ENCODE measurements at regions not wholly inside any gene's neighbourhood (a gene's known extent, or its start where the extent isn't known, plus 50 kb on each side); places are given as distances from the start of the nearest gene placed in this dataset.

DNA sequence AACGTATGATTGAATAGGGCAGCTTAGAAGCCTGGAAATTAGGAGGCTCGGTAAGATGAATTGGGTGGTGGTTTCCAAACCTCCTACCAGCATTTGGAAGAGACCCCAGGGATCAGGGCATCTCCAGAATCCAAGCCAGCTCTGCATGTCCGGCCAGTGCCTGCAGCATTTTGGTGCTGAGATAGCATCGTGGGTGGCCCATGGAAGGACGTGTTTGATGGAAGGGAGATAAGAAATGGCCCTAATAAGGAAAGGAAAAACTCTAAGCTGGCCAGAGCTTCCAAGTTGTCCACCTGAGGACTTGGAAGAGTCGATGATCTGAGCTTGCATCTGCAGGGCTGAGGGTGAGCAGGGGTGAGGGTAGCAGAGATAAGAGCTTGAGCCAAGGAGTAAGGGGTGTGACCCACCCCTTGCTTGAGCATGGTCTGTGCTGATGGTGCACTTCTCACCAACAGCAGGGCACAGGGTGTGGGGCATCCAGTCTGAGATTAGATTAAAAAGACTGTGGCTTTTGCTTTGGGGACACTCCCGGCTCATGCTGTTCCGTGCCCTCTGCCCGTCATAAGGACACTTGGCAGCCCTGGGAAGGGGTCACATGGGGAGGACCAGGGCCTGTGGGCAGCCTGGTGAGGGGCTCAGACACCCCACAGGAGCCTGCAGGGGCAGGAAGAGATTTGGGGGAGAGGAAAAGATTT is 213.2 kb downstream of the ERMARD start:
- H2AFZ ChIP-seq: no peak overlapping the region
- H3K4me2 ChIP-seq: no peak overlapping the region
- H3K27ac ChIP-seq: no peak overlapping the region
- H3K27me3 ChIP-seq: no peaks in the 10 kb centered on the region
- no peaks in the 10 kb centered on the region for H4K20me1 ChIP-seq (ENCODE audit: insufficient read depth, poor library complexity, severe bottlenecking)
- 85% methylated on average over 9 of the region's 9 CpGs for WGBS (ENCODE audit: low lambda C conversion rate, missing lambda C conversion rate)
- TF ChIP-seq, protein P1, sequence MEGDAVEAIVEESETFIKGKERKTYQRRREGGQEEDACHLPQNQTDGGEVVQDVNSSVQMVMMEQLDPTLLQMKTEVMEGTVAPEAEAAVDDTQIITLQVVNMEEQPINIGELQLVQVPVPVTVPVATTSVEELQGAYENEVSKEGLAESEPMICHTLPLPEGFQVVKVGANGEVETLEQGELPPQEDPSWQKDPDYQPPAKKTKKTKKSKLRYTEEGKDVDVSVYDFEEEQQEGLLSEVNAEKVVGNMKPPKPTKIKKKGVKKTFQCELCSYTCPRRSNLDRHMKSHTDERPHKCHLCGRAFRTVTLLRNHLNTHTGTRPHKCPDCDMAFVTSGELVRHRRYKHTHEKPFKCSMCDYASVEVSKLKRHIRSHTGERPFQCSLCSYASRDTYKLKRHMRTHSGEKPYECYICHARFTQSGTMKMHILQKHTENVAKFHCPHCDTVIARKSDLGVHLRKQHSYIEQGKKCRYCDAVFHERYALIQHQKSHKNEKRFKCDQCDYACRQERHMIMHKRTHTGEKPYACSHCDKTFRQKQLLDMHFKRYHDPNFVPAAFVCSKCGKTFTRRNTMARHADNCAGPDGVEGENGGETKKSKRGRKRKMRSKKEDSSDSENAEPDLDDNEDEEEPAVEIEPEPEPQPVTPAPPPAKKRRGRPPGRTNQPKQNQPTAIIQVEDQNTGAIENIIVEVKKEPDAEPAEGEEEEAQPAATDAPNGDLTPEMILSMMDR (IDR thresholded peaks at IDR 0.05; ENCODE audit: poor library complexity): no peak
- no peak for DNase-seq (ENCODE audit: low spot score)
- no peak overlapping the region for H3K4me3 ChIP-seq
- no peaks in the 10 kb centered on the region for H3K4me1 ChIP-seq (ENCODE audit: insufficient read depth)
- H3K79me2 ChIP-seq: no peaks in the 10 kb centered on the region
- no peaks in the 10 kb centered on the region for H3K9me2 ChIP-seq (replicated peaks; ENCODE audit: insufficient read depth)
- no peaks in the 10 kb centered on the region for H3K36me3 ChIP-seq (replicated peaks; ENCODE audit: insufficient read depth, low read depth)
- H3K9me3 ChIP-seq (ENCODE audit: low read depth): no peaks in the 10 kb centered on the region

DNA sequence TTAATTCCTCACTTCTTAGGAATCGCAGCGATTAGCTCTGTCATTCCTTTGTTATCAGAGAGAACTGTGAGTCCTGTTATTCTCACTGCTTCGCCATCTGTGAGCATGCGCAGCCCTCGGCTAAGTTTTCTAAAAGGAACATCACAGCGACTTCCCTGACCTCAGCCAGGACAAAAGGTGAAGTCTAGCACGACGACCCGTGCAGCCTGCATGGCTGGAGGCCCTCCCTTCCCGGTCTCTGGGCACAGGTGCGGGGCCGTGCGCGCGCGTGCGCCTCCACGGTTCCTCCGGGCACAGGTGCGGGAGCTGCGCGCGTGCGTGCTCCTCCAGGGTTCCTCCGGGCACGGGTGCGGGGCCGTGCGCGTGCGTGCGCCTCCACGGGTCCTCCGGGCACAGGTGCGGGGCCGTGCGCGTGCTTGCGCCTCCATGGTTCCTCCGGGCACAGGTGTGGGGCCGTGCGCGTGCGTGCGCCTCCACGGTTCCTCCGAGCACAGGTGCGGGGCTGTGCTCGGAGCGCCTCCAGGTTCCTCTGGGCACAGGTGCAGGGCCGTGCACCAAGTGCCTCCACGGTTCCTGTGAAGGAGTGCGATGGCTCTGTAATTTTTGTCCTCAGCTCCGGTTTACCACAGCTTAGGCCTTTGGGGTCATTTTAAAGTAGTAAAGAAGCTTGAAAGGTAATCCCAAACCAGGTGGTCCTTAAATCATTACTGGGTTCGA is 212.3 kb downstream of the ERMARD start:
- no peaks in the 10 kb centered on the region for H4K20me1 ChIP-seq (ENCODE audit: insufficient read depth, poor library complexity, severe bottlenecking)
- H3K27ac ChIP-seq: no peak overlapping the region
- no peak overlapping the region for H3K4me3 ChIP-seq
- H3K79me2 ChIP-seq: no peaks in the 10 kb centered on the region
- H3K4me1 ChIP-seq (ENCODE audit: insufficient read depth): no peaks in the 10 kb centered on the region
- no peaks in the 10 kb centered on the region for H3K27me3 ChIP-seq
- no peaks in the 10 kb centered on the region for H3K9me2 ChIP-seq (replicated peaks; ENCODE audit: insufficient read depth)
- H3K4me2 ChIP-seq: no peak overlapping the region
- H3K9me3 ChIP-seq (ENCODE audit: low read depth): no peaks in the 10 kb centered on the region
- DNase-seq (ENCODE audit: low spot score): no peak
- H2AFZ ChIP-seq: no peak overlapping the region
- no peaks in the 10 kb centered on the region for H3K36me3 ChIP-seq (replicated peaks; ENCODE audit: insufficient read depth, low read depth)
- 99% methylated on average over 26 of the region's 55 CpGs for WGBS (ENCODE audit: low lambda C conversion rate, missing lambda C conversion rate)
- TF ChIP-seq EZH2 (IDR thresholded peaks at IDR 0.05; ENCODE audit: borderline replicate concordance) (no peak), EZH2phosphoT487 (IDR thresholded peaks at IDR 0.05; ENCODE audit: low read depth, severe bottlenecking, unreplicated experiment) (no peak)

DNA sequence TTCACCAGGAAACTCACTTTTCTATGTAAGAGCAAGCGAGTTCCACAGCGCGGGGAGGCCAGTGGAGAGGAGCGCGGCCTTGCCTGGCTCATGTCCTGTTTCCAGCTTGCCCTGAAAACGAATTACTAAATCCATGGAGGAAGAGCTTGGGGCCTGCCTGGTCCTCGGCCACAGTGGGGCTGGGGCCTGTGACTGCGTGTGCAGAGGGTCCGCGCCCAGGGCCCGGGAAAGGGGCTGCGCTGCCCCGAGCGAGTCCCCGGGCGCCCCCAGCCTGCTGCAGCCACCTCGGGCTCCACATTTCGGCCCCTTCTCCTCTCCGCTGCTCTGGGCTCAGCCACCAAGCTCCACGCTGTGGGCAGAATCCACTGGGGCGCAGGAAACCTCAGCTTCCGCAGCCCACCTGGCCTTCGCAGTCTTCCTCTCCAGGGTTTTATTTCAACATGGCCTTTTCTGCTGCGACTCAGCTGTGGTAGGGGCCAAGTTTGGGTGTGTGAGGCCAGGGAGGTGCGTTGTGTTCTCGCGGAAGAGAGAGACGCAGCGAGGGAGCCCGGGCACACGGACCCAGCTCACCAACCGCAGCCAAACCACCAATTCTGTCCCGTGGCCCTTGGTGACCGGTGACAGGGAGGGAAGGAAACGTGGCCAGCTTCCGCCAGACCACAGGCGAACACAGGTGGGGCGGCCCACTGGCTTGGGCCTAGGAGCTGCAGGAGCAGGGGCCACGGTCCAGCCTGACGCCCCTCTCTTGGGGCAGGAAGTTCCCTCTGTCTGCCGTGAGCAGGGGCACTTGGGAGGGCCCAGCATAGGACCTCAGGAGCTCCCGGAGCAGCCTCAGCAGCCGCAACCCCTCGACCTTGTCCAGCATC is 211.4 kb downstream of the ERMARD start:
- no peak for DNase-seq (ENCODE audit: low spot score)
- peak overlapping the region; percentile 98 for H3K4me2 ChIP-seq

More for the DNA sequence above, 211.4 kb downstream of the ERMARD start:
- Histone ChIP-seq H3K4me3 (no peak overlapping the region), H2AFZ (peak overlapping the region; percentile 88), H3K27ac (no peak overlapping the region), H3K9me2 (replicated peaks; ENCODE audit: insufficient read depth) (no peaks in the 10 kb centered on the region), H3K79me2 (no peaks in the 10 kb centered on the region), H3K9me3 (ENCODE audit: low read depth) (no peaks in the 10 kb centered on the region), H4K20me1 (ENCODE audit: insufficient read depth, poor library complexity, severe bottlenecking) (no peaks in the 10 kb centered on the region), H3K4me1 (ENCODE audit: insufficient read depth) (no peaks in the 10 kb centered on the region), H3K27me3 (no peaks in the 10 kb centered on the region), H3K36me3 (replicated peaks; ENCODE audit: insufficient read depth, low read depth) (no peaks in the 10 kb centered on the region)
- 95% methylated on average over 40 of the region's 44 CpGs for WGBS (ENCODE audit: low lambda C conversion rate, missing lambda C conversion rate)
- TF ChIP-seq EZH2 (IDR thresholded peaks at IDR 0.05; ENCODE audit: borderline replicate concordance) (no peak), EZH2phosphoT487 (IDR thresholded peaks at IDR 0.05; ENCODE audit: low read depth, severe bottlenecking, unreplicated experiment) (no peak)
- TF ChIP-seq, protein P1 (IDR thresholded peaks at IDR 0.05; ENCODE audit: poor library complexity): no peak
